ENCODE measurements at regions not wholly inside any gene's neighbourhood (a gene's known extent, or its start where the extent isn't known, plus 50 kb on each side); places are given as distances from the start of the nearest gene placed in this dataset.

DNA sequence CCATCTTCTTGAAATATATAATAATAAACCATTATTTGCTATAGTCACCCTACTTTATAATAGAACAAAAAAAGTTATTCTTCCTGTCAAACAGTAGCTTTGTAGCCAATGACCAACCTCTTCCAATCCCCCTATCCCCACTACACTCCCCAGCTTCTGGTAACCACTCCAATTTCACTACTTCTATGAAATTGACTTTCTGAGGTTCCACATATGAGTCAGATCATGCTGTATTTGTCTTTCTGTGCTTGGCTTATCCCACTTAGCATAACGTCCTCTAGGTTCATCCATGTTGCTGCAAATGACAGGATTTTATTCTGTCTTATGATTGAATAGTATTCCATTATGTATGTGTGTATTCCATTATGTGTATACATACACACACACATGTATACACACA lies 809.7 kb upstream of the NDST4 start:
- DNase-seq (ENCODE audit: low spot score) = no peak

DNA sequence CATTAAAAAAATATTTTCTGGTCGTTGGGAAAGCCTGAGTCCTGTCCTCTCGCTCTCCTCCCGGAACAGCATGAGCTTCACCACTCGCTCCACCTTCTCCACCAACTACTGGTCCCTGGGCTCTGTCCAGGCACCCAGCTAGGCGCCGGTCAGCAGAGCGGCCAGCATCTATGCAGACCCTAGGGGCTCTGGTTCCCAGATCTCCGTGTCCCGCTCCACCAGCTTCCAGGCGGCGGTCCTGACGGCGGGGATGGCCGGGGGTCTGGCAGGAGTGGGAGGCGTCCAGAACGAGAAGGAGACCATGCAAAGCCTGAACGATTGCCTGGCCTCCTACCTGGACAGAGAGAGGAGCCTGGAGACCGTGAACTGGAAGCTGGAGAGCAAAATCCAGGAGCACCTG lies 807.2 kb upstream of the NDST4 start:
- no peak for DNase-seq (ENCODE audit: low spot score)

DNA sequence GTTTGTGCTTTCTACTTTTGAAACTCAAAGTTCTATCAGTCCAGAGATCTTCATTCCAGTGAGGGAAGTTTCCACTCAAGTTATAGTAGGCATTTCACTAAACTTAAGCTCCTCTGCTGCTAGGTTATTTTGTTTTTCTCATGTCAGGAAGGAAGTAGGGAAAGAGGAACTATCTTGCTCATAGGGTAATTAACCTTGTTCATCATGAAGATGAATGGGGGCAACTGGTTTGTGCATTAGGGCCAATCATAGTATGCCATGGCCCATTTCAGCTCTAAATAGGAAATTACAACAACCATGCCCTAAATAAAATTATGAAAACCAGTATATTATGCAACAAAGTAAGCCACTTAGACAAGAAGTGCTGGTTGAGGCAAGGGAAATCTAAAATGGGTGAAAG lies 804.7 kb upstream of the NDST4 start:
- DNase-seq (ENCODE audit: low spot score) = no peak

DNA sequence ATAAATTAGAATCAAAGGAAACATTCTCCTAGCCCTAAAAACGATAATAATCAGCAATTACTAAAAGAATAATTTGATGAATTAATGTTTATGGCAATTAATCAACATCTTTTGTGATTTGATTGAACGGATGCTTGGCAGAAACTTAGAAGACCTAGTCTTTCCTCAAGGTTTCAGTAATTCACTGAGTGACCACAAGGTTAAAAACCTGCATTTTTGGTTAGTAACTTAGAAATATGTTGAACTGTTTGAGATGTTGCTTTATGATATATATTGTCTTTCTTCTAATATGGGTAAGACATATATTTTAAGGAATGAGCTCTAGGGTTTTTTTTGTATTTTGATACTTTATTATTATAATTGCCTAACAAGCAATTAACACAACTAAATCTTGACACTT lies 793.0 kb upstream of the NDST4 start:
- DNase-seq (ENCODE audit: low spot score) = no peak

DNA sequence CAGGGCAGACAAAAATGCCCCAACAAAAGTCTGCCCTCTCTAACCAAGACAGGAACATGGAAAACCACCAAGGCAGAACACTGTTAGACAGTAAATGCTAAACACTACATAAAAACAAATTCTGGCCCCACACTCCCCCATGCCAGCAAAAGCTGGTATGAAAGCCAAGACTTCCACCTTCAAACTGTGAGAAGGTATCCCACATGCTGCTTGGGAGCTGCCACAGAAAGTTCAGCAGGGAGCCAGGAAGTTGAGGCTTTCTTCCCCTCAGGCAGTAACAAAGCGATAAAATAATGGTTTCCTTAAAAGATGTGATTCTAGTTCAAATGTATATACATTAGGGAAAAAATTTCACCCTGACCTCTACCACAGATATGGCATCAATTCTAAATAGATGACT lies 770.4 kb upstream of the NDST4 start:
- no peak for DNase-seq (ENCODE audit: low spot score)

DNA sequence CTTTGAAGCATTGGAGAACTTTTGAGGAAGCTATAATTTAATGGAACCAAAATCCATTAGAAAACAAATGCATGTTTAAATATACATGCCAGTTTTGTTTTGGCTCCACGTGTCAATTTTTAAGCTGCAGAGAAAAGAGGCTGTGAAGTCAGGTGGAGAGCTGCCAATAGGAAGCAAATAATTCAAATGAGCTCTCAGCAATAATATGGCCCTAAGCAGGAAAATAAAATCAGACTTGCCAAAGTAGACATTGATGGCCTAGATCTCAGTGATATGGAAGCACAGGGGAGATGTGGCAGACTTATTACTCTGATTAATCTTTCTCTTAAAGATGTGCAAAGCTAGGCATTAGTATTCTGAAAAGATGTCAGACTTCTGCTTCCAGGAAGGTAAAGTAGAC lies 769.8 kb upstream of the NDST4 start:
- DNase-seq (ENCODE audit: low spot score) = no peak

DNA sequence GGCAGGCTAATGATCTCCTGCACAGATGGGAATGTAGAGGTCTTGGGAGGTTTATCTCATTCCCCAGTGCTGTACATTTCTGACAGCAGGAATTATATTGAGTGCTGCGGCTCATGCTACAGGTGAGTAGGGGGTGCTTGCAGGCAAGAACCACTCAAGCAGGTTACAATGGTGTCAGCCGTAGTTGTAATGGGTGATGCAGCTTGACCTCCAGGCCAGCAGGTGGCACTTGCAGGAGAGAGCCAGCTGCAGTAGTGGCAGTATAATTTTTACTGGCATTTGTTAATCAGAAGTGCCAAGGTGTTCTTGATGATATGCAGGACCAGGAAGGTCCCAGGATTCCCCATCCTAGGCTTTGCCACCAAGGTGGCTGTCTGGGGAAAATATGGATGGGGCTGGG lies 759.6 kb upstream of the NDST4 start:
- DNase-seq (ENCODE audit: low spot score) = no peak

DNA sequence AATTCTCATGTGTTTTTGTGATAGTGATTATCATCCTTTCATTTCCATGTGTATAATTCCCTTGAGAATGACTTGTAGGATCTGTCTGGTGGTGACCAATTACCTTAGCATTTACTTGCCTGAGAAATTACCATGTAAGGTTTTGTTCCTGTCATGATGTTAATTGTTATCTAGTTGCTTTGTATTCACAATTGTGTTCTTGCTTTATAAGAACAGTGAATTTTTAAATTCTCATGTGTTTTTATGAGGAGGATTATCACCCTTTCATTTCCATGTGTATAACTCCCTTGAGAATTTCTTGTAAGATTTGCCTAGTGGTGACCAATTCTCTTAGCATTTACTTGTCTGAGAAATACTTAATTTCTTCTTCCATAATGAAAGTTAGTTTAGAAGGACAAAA lies 758.2 kb upstream of the NDST4 start:
- no peak for DNase-seq (ENCODE audit: low spot score)

DNA sequence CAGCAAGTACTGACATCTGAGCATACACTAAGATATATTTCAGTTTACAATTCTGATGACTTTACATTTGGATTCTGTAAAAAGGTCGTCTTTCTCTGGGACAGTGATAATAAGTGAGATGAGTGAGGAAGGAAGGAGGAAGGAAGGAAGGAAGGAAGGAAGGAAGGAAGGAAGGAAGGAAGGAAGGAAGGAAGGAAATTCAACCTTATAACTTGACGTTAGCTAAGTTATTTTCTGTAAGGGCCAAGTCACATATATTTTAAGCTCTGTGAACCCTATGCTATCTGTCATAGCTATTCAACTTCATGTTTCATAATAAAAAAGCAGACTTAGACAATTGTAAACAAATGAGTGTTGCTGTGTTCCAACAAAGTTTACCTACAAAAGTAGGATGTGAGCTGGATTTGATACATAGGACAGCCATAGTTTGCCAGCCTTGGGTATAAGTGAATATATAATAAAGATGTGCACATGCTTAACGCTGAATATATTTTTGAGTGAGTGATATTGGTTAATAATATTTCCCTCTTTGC lies 753.0 kb upstream of the NDST4 start:
- no peak for DNase-seq (ENCODE audit: low spot score)

DNA sequence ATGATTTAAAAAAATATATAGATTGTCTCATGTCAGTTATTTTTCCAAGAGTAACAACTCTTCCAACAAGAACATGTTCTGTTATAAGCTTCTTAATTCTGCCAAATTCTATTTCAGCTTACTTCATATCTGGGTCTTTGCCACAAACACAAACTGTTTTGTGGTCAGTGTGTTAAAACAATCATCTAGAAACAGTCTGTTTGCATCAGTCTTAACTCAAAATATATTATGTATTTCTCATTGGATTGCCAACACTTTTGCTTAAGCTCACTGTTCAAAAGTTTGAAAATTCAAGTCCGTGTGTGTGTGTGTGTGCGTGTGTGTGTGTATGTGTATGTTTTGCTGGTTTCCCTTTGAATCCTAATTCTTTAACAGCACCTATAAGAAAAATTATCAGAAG lies 752.3 kb upstream of the NDST4 start:
- no peak for DNase-seq (ENCODE audit: low spot score)

DNA sequence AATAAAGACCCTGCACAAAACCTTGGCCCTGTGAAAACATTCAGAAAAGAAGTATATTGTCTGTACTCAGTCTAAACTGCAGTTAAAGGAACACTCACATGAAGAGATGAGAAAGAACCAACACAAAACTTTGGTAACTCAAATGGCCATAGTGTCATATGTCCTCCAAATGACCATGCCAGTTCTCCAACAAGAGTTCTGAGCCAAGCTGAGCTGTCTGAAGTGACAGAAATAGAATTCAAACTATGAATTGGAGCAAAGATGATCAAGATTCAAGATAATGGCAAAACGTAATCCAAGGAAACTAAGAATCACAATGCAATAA lies 739.3 kb upstream of the NDST4 start:
- DNase-seq (ENCODE audit: low spot score) = no peak

DNA sequence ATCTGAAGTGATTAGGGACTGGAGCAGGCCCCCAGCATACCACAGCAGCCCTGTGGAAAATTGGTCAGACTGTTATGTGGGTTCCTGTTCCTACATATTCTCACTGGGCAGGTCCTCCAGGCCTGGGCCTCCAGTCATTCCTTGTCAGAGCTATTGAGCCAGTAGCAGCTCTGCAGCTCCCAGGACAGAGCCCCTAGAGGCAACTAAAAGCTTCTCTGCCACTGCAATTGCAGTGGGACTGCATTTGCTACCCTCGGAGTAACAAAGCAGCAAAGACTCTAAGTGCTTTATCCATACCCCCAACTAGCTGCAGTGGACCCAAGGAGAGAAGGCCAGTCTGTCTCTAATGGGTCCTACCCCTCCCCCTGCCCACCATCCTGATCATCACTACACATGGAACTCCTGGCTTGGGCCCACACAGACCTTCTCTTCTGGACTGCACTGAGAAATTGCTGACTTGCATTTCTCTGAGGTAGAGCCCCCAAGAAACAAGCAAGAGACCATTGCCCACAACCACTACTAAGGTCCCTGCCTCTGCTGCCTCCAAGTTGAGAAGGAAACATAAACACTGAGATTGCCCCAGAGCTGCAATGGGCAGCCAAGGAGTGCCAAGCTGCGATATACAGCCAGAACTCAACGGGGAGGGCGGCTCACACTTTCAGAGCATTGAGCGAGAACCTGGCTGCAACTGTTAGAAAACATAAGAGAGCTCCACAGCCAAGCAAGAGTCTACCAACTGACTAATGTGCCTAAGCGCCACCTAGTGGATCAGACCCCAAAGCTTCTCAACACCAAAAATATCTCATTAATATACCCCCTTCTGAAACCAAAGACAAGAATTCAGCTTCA lies 738.7 kb upstream of the NDST4 start:
- DNase-seq (ENCODE audit: low spot score) = no peak

DNA sequence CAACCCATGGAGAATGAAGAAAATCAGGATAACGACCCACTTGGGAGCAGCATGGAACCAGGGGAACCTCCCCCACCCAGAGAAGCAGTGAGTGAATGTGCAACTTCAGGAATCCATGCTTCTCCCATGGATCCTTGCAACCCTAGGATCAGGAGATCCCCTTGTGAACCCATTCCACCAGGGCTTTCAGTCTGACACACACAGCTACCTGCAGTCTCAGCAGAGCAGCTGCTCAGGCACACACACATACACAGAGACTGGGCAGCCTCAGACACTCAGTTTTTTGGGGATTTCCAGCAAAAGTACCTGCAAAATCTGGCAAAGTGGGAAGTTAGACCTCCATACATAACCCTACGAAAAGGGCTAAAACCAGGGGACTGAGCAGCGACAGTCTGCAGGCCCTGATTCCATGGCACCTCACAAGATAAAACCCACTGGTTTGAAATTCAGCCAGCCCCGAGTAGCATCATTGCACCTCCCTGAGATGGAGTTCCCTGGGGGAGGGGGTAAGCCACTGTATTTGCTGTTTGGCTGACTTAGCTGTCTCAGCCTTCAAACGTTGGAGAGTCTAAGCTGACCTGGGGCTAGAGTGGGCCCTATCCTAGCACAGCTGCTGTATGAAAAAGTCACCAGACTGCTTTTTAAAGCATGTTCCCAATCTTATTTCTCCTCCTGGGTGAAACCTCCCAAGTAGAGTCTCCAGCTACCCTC lies 737.5 kb upstream of the NDST4 start:
- DNase-seq (ENCODE audit: low spot score) = no peak

DNA sequence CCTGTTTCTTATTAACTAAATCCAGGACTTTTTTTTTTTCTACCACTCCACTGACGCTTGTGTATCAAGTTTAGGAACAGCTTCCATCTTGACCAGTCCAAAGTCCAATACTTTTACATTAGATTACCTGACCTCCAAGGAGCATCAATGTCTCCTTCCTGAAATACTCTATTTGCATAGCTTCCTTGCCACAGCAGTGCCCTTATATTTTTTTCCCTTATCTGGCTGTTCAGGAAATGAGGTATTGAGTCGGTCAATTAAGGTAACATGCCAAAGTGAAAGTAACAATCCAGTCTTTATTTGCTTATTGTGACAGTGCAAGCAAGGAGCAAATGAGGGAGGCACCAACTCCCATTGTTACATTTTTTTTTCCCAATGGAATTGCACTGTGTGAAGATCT lies 730.8 kb upstream of the NDST4 start:
- no peak for DNase-seq (ENCODE audit: low spot score)

DNA sequence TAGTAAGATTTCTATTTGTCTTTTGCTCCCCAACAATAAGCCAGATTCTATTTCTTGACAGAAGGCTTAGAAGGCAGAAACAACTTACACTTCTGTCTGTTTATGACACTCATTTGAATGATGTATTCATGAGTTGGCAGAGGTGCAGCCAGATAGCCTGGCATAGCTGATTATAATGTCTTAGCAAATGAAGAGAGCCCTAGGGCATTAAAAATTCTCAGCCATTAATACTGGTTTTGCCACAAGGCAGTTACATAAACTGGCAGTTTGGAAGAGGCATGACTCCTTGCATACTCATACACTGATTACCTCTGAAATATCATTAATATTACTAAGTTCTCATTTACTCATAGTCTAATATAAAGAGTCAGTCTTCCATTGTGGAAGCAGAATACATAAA lies 728.5 kb upstream of the NDST4 start:
- no peak for DNase-seq (ENCODE audit: low spot score)

DNA sequence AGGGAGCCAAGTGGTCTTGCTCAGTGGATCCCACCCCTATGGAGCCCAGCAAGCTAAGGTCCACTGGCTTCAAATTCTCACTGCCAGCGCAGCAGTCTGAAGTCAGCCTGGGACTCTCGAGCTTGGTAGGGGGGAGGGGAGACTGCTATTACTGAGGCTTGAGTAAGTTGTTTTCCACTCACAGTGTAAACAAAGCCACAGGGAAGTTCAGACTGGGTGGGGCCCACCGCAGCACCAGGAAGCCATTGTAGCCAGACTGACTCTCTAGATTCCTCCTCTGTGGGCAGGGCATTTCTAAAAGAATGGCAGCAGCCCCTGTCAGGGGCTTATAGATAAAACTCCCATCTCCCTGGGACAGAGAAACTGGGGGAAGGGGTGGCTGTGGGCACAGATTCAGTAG lies 721.0 kb upstream of the NDST4 start:
- no peak for DNase-seq (ENCODE audit: low spot score)

DNA sequence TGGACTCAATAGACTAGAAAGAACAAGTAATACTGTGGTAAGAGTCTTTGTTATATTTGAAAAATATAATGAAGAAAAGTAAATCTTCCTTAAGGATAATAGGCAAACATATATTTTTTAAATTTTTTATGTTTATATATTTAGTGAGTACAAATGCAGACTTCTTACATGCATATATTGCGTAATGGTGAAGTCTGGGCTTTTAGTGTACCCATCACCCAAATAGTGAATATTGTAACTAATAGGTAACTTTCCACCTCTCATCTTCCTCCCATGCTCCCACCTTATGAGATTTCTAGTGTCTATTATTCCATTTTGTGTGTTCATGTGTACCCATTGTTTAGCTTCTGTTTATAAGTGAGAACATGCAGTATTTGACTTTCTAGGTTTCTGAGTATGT lies 711.2 kb upstream of the NDST4 start:
- no peak for DNase-seq (ENCODE audit: low spot score)

DNA sequence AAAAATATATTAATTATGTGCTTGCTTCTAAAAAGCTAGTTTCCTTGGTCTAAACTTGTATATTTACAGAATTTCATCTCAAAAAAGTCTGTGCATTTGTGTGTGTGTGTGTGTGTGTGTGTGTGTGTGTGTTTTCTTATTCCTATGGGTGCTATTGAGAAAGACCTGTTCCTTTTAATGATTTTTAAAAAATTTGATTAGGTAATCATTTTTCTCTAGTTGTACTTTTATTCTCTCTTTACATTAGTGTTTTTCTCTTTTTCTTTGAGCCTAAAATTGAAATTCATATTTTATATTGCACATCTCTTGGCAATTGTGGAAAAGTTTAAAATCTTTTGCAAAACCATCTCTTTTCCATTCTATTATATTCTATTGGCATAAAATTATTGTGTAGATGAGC lies 690.4 kb upstream of the NDST4 start:
- no peak for DNase-seq (ENCODE audit: low spot score)

DNA sequence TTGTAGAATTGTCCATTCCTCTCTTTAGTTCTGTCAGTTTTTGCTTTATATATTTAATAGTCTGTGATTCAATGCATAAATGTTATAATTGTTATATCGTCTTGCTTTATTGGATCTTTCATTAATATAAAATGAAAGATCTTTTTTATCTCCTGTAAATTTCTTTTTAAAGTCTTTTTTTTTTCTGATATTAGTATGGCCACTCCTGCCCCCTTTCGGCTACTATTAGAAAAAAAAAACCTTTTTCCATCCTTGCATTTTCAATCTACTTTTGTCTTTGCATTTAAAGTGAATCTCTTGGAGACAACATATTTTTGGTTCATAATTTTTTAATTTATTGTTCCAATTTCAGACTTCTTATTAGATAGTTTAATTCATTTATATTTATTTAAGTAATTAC lies 677.4 kb upstream of the NDST4 start:
- no peak for DNase-seq (ENCODE audit: low spot score)

DNA sequence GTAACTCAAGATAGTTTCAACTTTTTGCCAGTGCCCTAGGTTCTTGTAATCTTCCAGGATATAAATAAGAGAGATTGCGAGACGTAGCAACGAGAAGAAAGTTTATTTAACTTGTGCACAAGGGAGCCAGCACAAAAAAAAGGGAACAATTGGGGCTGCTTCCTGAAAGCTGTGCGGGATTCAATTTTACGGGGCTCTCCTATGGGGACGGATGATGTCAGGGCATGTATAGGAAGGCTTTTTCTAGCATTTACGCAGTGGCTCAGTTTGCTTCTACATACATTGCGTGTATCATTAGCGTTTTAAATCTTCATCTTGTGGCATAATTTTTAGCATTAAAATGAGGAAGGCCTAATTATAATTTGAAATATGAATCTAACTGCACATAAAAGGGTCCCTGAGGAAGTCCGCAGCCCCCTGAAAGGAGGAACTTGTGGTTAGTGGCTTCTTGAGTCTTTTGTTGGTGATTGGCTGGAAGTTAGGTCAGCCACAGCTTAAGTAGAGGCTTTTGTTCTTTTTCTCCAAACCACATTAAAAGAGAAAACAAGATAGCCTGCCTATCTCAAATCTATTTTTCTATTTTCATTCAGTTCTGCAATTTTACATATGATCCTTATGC lies 668.2 kb upstream of the NDST4 start:
- DNase-seq (ENCODE audit: low spot score) = no peak

DNA sequence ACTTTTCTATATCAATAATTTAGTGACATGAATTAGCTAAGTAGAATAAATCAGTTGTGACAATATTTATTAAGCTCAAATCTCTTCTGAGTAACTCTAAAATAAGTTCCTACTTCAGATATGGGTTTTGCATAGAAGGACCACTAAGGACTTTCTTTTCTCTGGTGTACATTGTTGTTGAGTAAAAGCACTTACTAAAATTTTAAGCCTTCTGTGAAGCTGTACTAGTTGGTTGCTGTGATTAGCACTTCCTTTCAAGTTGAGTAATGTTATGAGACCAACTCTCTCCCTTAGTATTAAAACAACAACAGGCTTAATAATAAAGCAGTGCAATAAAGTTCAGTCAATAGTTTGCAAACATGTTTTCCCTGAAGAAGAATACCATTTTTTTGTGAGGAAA lies 667.4 kb upstream of the NDST4 start:
- no peak for DNase-seq (ENCODE audit: low spot score)

DNA sequence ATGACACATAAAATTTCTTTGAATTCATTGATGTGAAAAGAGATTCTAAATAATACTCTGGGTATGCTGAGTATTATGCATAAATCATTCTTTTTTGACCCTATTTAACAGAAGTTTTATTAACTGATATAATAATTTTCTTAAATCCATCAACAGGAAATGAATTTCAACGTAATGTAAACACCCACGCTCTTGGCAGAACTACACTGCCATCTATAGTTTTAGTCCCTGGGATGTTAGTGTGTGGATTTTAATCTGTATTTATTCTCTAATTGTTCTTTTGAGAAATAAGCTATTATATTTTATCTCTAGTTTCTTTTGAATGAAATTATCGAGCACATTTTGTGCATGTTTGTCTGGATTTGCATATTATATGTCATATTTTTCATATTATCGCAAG lies 666.8 kb upstream of the NDST4 start:
- DNase-seq (ENCODE audit: low spot score) = no peak

DNA sequence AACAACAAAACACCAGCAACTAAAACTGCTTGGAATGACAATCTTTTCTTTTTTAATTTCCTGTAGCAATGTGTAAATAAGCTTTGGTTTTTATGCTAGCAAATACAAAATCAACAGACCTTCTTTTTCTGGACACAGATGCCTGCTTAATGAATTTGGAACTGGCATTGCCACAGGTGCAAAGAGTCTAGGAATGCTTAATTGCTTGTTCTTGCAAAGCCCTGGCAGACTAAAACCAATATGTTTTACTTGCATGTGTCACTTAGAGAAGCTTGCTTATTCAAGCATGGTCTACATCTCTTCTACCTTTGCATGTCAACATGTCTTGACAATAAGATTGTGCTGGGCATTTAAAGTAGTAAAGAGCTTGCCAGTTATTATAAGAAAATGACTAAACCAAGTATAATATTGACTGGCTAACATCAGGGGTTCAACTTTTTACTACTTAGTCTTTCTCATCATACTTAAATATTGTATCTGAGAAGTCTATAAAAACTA lies 656.7 kb upstream of the NDST4 start:
- DNase-seq (ENCODE audit: low spot score) = no peak
